A673 (cell line): ENCODE measurements at regions not wholly inside any gene's neighbourhood (a gene's known extent, or its start where the extent isn't known, plus 50 kb on each side); places are given as distances from the start of the nearest gene placed in this dataset.

Source experiments
- CTCF ChIP-seq: fragments of 300-800, 200-600 bp; sonication (generic); conservative IDR thresholded peaks from 2 replicates; pipeline ENCODE4 v1.5.1; 2017; ENCODE audit warnings: low read depth, mild to moderate bottlenecking, antibody characterized with exemption, low read length, moderate library complexity, mixed read lengths
- EZH2 ChIP-seq: fragments of 200-600 bp; sonication (generic); IDR thresholded peaks from 2 replicates; pipeline ENCODE4 v1.6.1; 2017; ENCODE audit warnings: borderline replicate concordance, low read depth, mild to moderate bottlenecking, mixed read lengths, antibody characterized with exemption, low read length; ENCODE audit not compliant: poor library complexity, severe bottlenecking

- TF ChIP-seq EZH2 (no peak), CTCF (no peak)
These were observed 134.7 kb upstream of the USP9X start for GRCh38 chrX:40950546-40950945.
